Thymus (tissue), 11 donors: ENCODE measurements at regions not wholly inside any gene's neighbourhood (a gene's known extent, or its start where the extent isn't known, plus 50 kb on each side); places are given as distances from the start of the nearest gene placed in this dataset.

Experiments
- DNase-seq, 9 donors: peaks; one replicate each; pipeline ENCODE4 v3.0.0-alpha.2; 2013; ENCODE audit warnings: low spot score in 9 of 9, low read depth in 6 of 9, missing footprints in 1 of 9
- H3K27ac ChIP-seq, 2 donors: one replicate each; pipeline ENCODE4 v1.5.1; 2013; ENCODE audit warnings: control low read depth in 1 of 2, low read depth in 1 of 2, low read length in 1 of 2, mild to moderate bottlenecking in 1 of 2, moderate library complexity in 1 of 2
- H3K27me3 ChIP-seq, 2 donors: one replicate each; pipeline ENCODE4 v1.5.1; 2013; ENCODE audit warnings: low read length in 1 of 2; ENCODE audit not compliant: control insufficient read depth in 2 of 2, insufficient read depth in 1 of 2
- H3K36me3 ChIP-seq, 2 donors: one replicate each; pipeline ENCODE4 v1.5.1; 2013; ENCODE audit warnings: low read length in 1 of 2, mild to moderate bottlenecking in 1 of 2, moderate library complexity in 1 of 2; ENCODE audit not compliant: control insufficient read depth in 2 of 2, insufficient read depth in 2 of 2
- H3K4me1 ChIP-seq, 2 donors: one replicate each; pipeline ENCODE4 v1.5.1; 2013; ENCODE audit warnings: low read length in 2 of 2; ENCODE audit not compliant: control insufficient read depth in 2 of 2, insufficient read depth in 2 of 2
- H3K4me3 ChIP-seq, 2 donors: one replicate each; pipeline ENCODE4 v1.5.1; 2013; ENCODE audit warnings: low read length in 2 of 2, control low read depth in 1 of 2, mild to moderate bottlenecking in 1 of 2
- H3K9me3 ChIP-seq, 2 donors: one replicate each; pipeline ENCODE4 v1.5.1; 2013; ENCODE audit warnings: low read length in 1 of 2, mild to moderate bottlenecking in 1 of 2; ENCODE audit not compliant: control insufficient read depth in 2 of 2, insufficient read depth in 1 of 2
- WGBS: extraction: QIAGEN DNeasy Blood & Tissue Kit; methylation state at CpG from one replicate; pipeline ENCODE4 v1.1.7; 2013; 5-methylcytosine and 5-hydroxymethylcytosine counted together
- donor health status: healthy.

GRCh38 chr21:41622831-41623548 lies 115.0 kb upstream of the TMPRSS2 start:
- WGBS = 80% methylated on average over 26 of the region's 26 CpGs
- no peaks in the 10 kb centered on the region for H3K36me3 ChIP-seq

GRCh38 chr21:41622201-41622600 lies 114.2 kb upstream of the TMPRSS2 start:
- Histone ChIP-seq H3K9me3 (no peaks in the 10 kb centered on the region), H3K4me3 (no peak overlapping the region), H3K27ac (no peak overlapping the region), H3K27me3 (peaks cover 0 to 27% of the 10 kb centered on the region in 2 donors), H3K36me3 (no peaks in the 10 kb centered on the region), H3K4me1 (no peaks in the 10 kb centered on the region)
- WGBS = 96% methylated on average over 10 of the region's 10 CpGs
- no peak for DNase-seq

More at GRCh38 chr21:41622831-41623548, 115.0 kb upstream of the TMPRSS2 start:
- Histone ChIP-seq H3K27me3 (peaks cover 0 to 27% of the 10 kb centered on the region in 2 donors), H3K27ac (no peak overlapping the region), H3K9me3 (no peaks in the 10 kb centered on the region), H3K4me3 (no peak overlapping the region), H3K4me1 (no peaks in the 10 kb centered on the region)
- no peak for DNase-seq

- Histone ChIP-seq H3K4me3 (no peak overlapping the region), H3K27me3 (peaks cover 0 to 23% of the 10 kb centered on the region in 2 donors), H3K9me3 (no peaks in the 10 kb centered on the region), H3K36me3 (no peaks in the 10 kb centered on the region), H3K4me1 (no peaks in the 10 kb centered on the region), H3K27ac (no peak overlapping the region)
- WGBS = 88% methylated on average over 10 of the region's 10 CpGs
- DNase-seq = no peak
Observed at GRCh38 chr21:41621513-41621912, 113.6 kb upstream of the TMPRSS2 start.

- DNase-seq = no peak
- Histone ChIP-seq H3K4me3 (no peak overlapping the region), H3K36me3 (no peaks in the 10 kb centered on the region), H3K9me3 (no peaks in the 10 kb centered on the region), H3K27ac (no peak overlapping the region), H3K27me3 (peaks cover 0 to 26% of the 10 kb centered on the region in 2 donors), H3K4me1 (no peaks in the 10 kb centered on the region)
- WGBS = 94% methylated on average over 8 of the region's 8 CpGs
Observed at GRCh38 chr21:41620982-41621381, 113.0 kb upstream of the TMPRSS2 start.

GRCh38 chr21:41620541-41620940 lies 112.6 kb upstream of the TMPRSS2 start:
- no peaks in the 10 kb centered on the region for H3K36me3 ChIP-seq
- WGBS = 94% methylated on average over 6 of the region's 6 CpGs
- no peaks in the 10 kb centered on the region for H3K9me3 ChIP-seq
- DNase-seq = no peak
- H3K4me1 ChIP-seq = peaks cover 0 to under 1% of the 10 kb centered on the region in 2 donors
- no peak overlapping the region for H3K4me3 ChIP-seq
- peaks cover 0 to 23% of the 10 kb centered on the region in 2 donors for H3K27me3 ChIP-seq
- H3K27ac ChIP-seq = no peak overlapping the region

GRCh38 chr21:41616031-41616591 lies 108.2 kb upstream of the TMPRSS2 start:
- Histone ChIP-seq H3K4me3 (no peak overlapping the region), H3K9me3 (no peaks in the 10 kb centered on the region), H3K4me1 (peaks cover 20 to 44% of the 10 kb centered on the region in 2 donors), H3K27ac (peak overlapping the region in 1 of 2 donors; percentile 80), H3K27me3 (peaks cover 0 to 13% of the 10 kb centered on the region in 2 donors), H3K36me3 (no peaks in the 10 kb centered on the region)
- WGBS = 95% methylated on average over 8 of the region's 8 CpGs
- DNase-seq = no peak

- peaks cover 0 to 11% of the 10 kb centered on the region in 2 donors for H3K27me3 ChIP-seq
- peaks cover 20 to 44% of the 10 kb centered on the region in 2 donors for H3K4me1 ChIP-seq
- H3K9me3 ChIP-seq = no peaks in the 10 kb centered on the region
- H3K4me3 ChIP-seq = no peak overlapping the region
- DNase-seq = no peak
- H3K36me3 ChIP-seq = no peaks in the 10 kb centered on the region
- no peak overlapping the region for H3K27ac ChIP-seq
- WGBS = 95% methylated on average over 1 of the region's 1 CpG
Observed at GRCh38 chr21:41615613-41616012, 107.7 kb upstream of the TMPRSS2 start.

- Histone ChIP-seq H3K27ac (peak overlapping the region in 1 of 2 donors; percentile 56), H3K36me3 (no peaks in the 10 kb centered on the region), H3K4me3 (no peak overlapping the region), H3K27me3 (peaks cover 0 to 9% of the 10 kb centered on the region in 2 donors), H3K4me1 (peaks cover 20 to 44% of the 10 kb centered on the region in 2 donors), H3K9me3 (no peaks in the 10 kb centered on the region)
- WGBS = 61% methylated on average over 12 of the region's 12 CpGs
- DNase-seq = peak in 3 of 9 donors; percentile 22 to 52 (median 26)
Observed at GRCh38 chr21:41614511-41614910, 106.6 kb upstream of the TMPRSS2 start.

GRCh38 chr21:41613533-41613909 lies 105.6 kb upstream of the TMPRSS2 start:
- no peak overlapping the region for H3K4me3 ChIP-seq
- H3K27ac ChIP-seq = peak overlapping the region in 1 of 2 donors; percentile 33
- peaks cover 0 to 9% of the 10 kb centered on the region in 2 donors for H3K27me3 ChIP-seq
- no peaks in the 10 kb centered on the region for H3K9me3 ChIP-seq
- DNase-seq = no peak
- H3K4me1 ChIP-seq = peaks cover 20 to 44% of the 10 kb centered on the region in 2 donors
- WGBS = 96% methylated on average over 19 of the region's 19 CpGs
- no peaks in the 10 kb centered on the region for H3K36me3 ChIP-seq
